WTC11 (cell line): ENCODE measurements at regions not wholly inside any gene's neighbourhood (a gene's known extent, or its start where the extent isn't known, plus 50 kb on each side); places are given as distances from the start of the nearest gene placed in this dataset.

Experiments
- ATAC-seq: fragments of 200-7000 bp; cut with Tn5 transposase; 2 replicates; pipeline ENCODE4 v1.10.0; 2021; ENCODE audit warnings: mild to moderate bottlenecking, moderate library complexity
- CTCF ChIA-PET: fragments of 300-600 bp; sonication (Branson Sonifier 250); formaldehyde crosslinking; loops from one replicate; lab custom pipeline; 2021; ENCODE audit warnings: antibody characterized with exemption; lab: Charles Lee
- POLR2A ChIA-PET: fragments of 350-600 bp; sonication (Branson Sonifier 250); formaldehyde crosslinking; loops from one replicate; lab custom pipeline; 2021; ENCODE audit warnings: antibody characterized with exemption; lab: Charles Lee
- DNase-seq: peaks from one replicate; pipeline ENCODE4 v3.0.0; 2021; ENCODE audit warnings: low spot score
- H3K27ac Mint-ChIP-seq: 2 replicates; pipeline ENCODE4 v1.8.0; 2021; ENCODE audit warnings: mixed read lengths
- H3K27me3 Mint-ChIP-seq: 2 replicates; pipeline ENCODE4 v1.8.0; 2021; ENCODE audit warnings: low read depth, mild to moderate bottlenecking, moderate library complexity, mixed read lengths
- H3K36me3 Mint-ChIP-seq: 2 replicates; pipeline ENCODE4 v1.8.0; 2021; ENCODE audit warnings: mixed read lengths
- H3K4me1 Mint-ChIP-seq: 2 replicates; pipeline ENCODE4 v1.8.0; 2022; ENCODE audit warnings: mixed read lengths
- H3K4me3 Mint-ChIP-seq: 2 replicates; pipeline ENCODE4 v1.8.0; 2021; ENCODE audit warnings: mild to moderate bottlenecking, moderate library complexity, mixed read lengths
- H3K9me3 Mint-ChIP-seq: 2 replicates; pipeline ENCODE4 v1.8.0; 2021; ENCODE audit warnings: mixed read lengths
- ATF6 ChIP-seq: sonication (generic); formaldehyde crosslinking; IDR thresholded peaks from 2 replicates; pipeline ENCODE4 v1.8.1; 2023; ENCODE audit warnings: mild to moderate bottlenecking, missing genetic modification reagents
- CREB1 ChIP-seq: sonication (generic); formaldehyde crosslinking; IDR thresholded peaks from 2 replicates; pipeline ENCODE4 v1.8.0; 2023; ENCODE audit warnings: mild to moderate bottlenecking, missing genetic modification reagents
- E2F1 ChIP-seq: sonication (generic); formaldehyde crosslinking; IDR thresholded peaks from 2 replicates; pipeline ENCODE4 v1.8.0; 2022; ENCODE audit warnings: mild to moderate bottlenecking, missing genetic modification reagents
- ELF4 ChIP-seq: sonication (generic); formaldehyde crosslinking; IDR thresholded peaks from 2 replicates; pipeline ENCODE4 v1.8.1; 2022; ENCODE audit warnings: low read depth, mild to moderate bottlenecking, moderate library complexity, missing genetic modification reagents
- ERG ChIP-seq: fragments of 250-450 bp; sonication (Bioruptor Pico); IDR thresholded peaks from 2 replicates; pipeline ENCODE4 v1.8.0; 2021; ENCODE audit warnings: mild to moderate bottlenecking
- FOXP4 ChIP-seq: sonication (generic); formaldehyde crosslinking; IDR thresholded peaks from 2 replicates; pipeline ENCODE4 v1.8.0; 2022; ENCODE audit warnings: mild to moderate bottlenecking, missing genetic modification reagents
- GRHL2 ChIP-seq: fragments of 250-450 bp; sonication (Bioruptor Pico); IDR thresholded peaks from 2 replicates; pipeline ENCODE4 v1.8.0; 2022; ENCODE audit warnings: mild to moderate bottlenecking, moderate library complexity; ENCODE audit not compliant: insufficient replicate concordance, severe bottlenecking
- HMGA2 ChIP-seq: fragments of 250-450 bp; sonication (Bioruptor Pico); IDR thresholded peaks from 2 replicates; pipeline ENCODE4 v1.4.0; 2021; ENCODE audit warnings: mild to moderate bottlenecking, moderate library complexity
- IRF1 ChIP-seq: sonication (generic); formaldehyde crosslinking; IDR thresholded peaks from 2 replicates; pipeline ENCODE4 v1.8.0; 2023; ENCODE audit warnings: missing genetic modification reagents
- MLX ChIP-seq: sonication (generic); formaldehyde crosslinking; IDR thresholded peaks from 2 replicates; pipeline ENCODE4 v1.8.1; 2023; ENCODE audit warnings: mild to moderate bottlenecking, missing genetic modification reagents, moderate library complexity
- NFATC4 ChIP-seq: fragments of 250-450 bp; sonication (Bioruptor Pico); IDR thresholded peaks from 2 replicates; pipeline ENCODE4 v1.9.0; 2021; ENCODE audit warnings: mild to moderate bottlenecking
- SP1 ChIP-seq: sonication (generic); formaldehyde crosslinking; conservative IDR thresholded peaks from 2 replicates; pipeline ENCODE4 v1.8.1; 2022; ENCODE audit warnings: missing genetic modification reagents
- ZBTB21 ChIP-seq: sonication (generic); formaldehyde crosslinking; IDR thresholded peaks from 2 replicates; pipeline ENCODE4 v1.8.1; 2023; ENCODE audit warnings: mild to moderate bottlenecking, missing genetic modification reagents, borderline replicate concordance
- ZNF121 ChIP-seq: sonication (generic); formaldehyde crosslinking; IDR thresholded peaks from 2 replicates; pipeline ENCODE4 v1.8.0; 2023; ENCODE audit warnings: missing genetic modification reagents
- ZNF263 ChIP-seq: sonication (generic); formaldehyde crosslinking; IDR thresholded peaks from 2 replicates; pipeline ENCODE4 v1.8.1; 2022; ENCODE audit warnings: low read depth, mild to moderate bottlenecking, moderate library complexity, missing genetic modification reagents
- ZNF671 ChIP-seq: fragments of 250-450 bp; sonication (Bioruptor Pico); IDR thresholded peaks from 2 replicates; pipeline ENCODE4 v1.8.0; 2021; ENCODE audit warnings: mild to moderate bottlenecking

GRCh38 chr18:57890266-57890665 lies 87.2 kb upstream of the ATP8B1 start:
- Mint-ChIP-seq H3K4me3 (no peak overlapping the region), H3K9me3 (peaks cover 26% of the 10 kb centered on the region), H3K27me3 (no peaks in the 10 kb centered on the region), H3K36me3 (peaks cover 4% of the 10 kb centered on the region), H3K27ac (no peak overlapping the region), H3K4me1 (no peaks in the 10 kb centered on the region)
- ATAC-seq (no peak), DNase-seq (no peak)
- TF ChIP-seq MLX (CRISPR knock-in tag), result no peak
- ChIA-PET CTCF (no interaction called here), POLR2A (no interaction called here)

GRCh38 chr18:57889841-57890240 lies 86.7 kb upstream of the ATP8B1 start:
- Mint-ChIP-seq H3K9me3 (peaks cover 26% of the 10 kb centered on the region), H3K36me3 (peaks cover 4% of the 10 kb centered on the region), H3K4me1 (no peaks in the 10 kb centered on the region), H3K27ac (no peak overlapping the region), H3K27me3 (no peaks in the 10 kb centered on the region), H3K4me3 (no peak overlapping the region)
- ATAC-seq (no peak), DNase-seq (no peak)
- POLR2A ChIA-PET, result no interaction called here
- no peak for TF ChIP-seq ELF4 (CRISPR knock-in tag)
- no peak for TF ChIP-seq CREB1
- no peak for TF ChIP-seq E2F1 (CRISPR knock-in tag)
- no peak for TF ChIP-seq HMGA2 (CRISPR knock-in tag)
- TF ChIP-seq ERG, result no peak
- no peak for TF ChIP-seq ZNF263 (CRISPR knock-in tag)
- CTCF ChIA-PET, result no interaction called here

GRCh38 chr18:57887543-57888383 lies 84.6 kb upstream of the ATP8B1 start:
- TF ChIP-seq SP1 (CRISPR knock-in tag), result no peak
- TF ChIP-seq GRHL2, result no peak
- no peak for TF ChIP-seq IRF1 (CRISPR knock-in tag)
- no peak for TF ChIP-seq ELF4 (CRISPR knock-in tag)
- TF ChIP-seq ZNF671 (CRISPR knock-in tag), result no peak
- no peak for TF ChIP-seq FOXP4 (CRISPR knock-in tag)
- TF ChIP-seq ZNF121, result no peak
- TF ChIP-seq ZBTB21 (CRISPR knock-in tag), result no peak
- no peak for TF ChIP-seq MLX (CRISPR knock-in tag)
- no peak for TF ChIP-seq ATF6 (CRISPR knock-in tag)
- TF ChIP-seq NFATC4 (CRISPR knock-in tag), result no peak
- ChIA-PET CTCF (interaction anchor here (0.8 kb wide), 1 partner anchor 19 kb away, joined by 3 read pairs; no protein-coding TSS in a partner anchor), POLR2A (no interaction called here)
- ATAC-seq (no peak), DNase-seq (no peak)
- H3K27me3 Mint-ChIP-seq, result no peaks in the 10 kb centered on the region
- no peaks in the 10 kb centered on the region for H3K4me1 Mint-ChIP-seq
- H3K4me3 Mint-ChIP-seq, result no peak overlapping the region
- no peak overlapping the region for H3K27ac Mint-ChIP-seq
- peaks cover 4% of the 10 kb centered on the region for H3K36me3 Mint-ChIP-seq
- peaks cover 26% of the 10 kb centered on the region for H3K9me3 Mint-ChIP-seq
